Mesenchymal stem cell (in vitro differentiated cells and primary cell): ENCODE measurements at regions not wholly inside any gene's neighbourhood (a gene's known extent, or its start where the extent isn't known, plus 50 kb on each side); places are given as distances from the start of the nearest gene placed in this dataset.

Experiments
- DNase-seq: peaks from one replicate; pipeline ENCODE4 v3.0.0-alpha.2; 2013
- H2AFZ ChIP-seq: one replicate; pipeline ENCODE4 v1.6.1; 2013; ENCODE audit warnings: low read depth, mild to moderate bottlenecking, control low read depth, inconsistent platforms, low read length, moderate library complexity
- H2AK5ac ChIP-seq: 2 replicates; pipeline ENCODE4 v1.6.1; 2013; ENCODE audit warnings: low read length, moderate library complexity, mild to moderate bottlenecking, inconsistent platforms; ENCODE audit not compliant: severe bottlenecking
- H2BK120ac ChIP-seq: one replicate; pipeline ENCODE4 v1.6.1; 2013; ENCODE audit warnings: low read depth, mild to moderate bottlenecking, inconsistent platforms, low read length, moderate library complexity
- H2BK12ac ChIP-seq, 2 experiments: one replicate each; pipeline ENCODE4 v1.6.1; 2013; ENCODE audit warnings: inconsistent platforms in 2 of 2, low read length in 2 of 2, mild to moderate bottlenecking in 2 of 2, moderate library complexity in 2 of 2, control low read depth in 1 of 2
- H2BK15ac ChIP-seq: one replicate; pipeline ENCODE4 v1.6.1; 2013; ENCODE audit warnings: mild to moderate bottlenecking, low read depth, inconsistent platforms; ENCODE audit not compliant: poor library complexity, severe bottlenecking
- H2BK5ac ChIP-seq: 2 replicates; pipeline ENCODE4 v1.6.1; 2013; ENCODE audit warnings: low read depth, mild to moderate bottlenecking, low read length, control low read depth, inconsistent platforms; ENCODE audit not compliant: poor library complexity, severe bottlenecking
- H3K14ac ChIP-seq, 2 experiments: one replicate each; pipeline ENCODE4 v1.6.1; 2013; ENCODE audit warnings: inconsistent platforms in 2 of 2, low read length in 2 of 2, control low read depth in 1 of 2, mild to moderate bottlenecking in 1 of 2, moderate library complexity in 1 of 2
- H3K18ac ChIP-seq, 2 experiments: one replicate each; pipeline ENCODE4 v1.6.1; 2013; ENCODE audit warnings: inconsistent platforms in 2 of 2, low read length in 2 of 2, control low read depth in 1 of 2, low read depth in 1 of 2, mild to moderate bottlenecking in 1 of 2
- H3K23ac ChIP-seq, 2 experiments: one replicate each; pipeline ENCODE4 v1.6.1; 2013; ENCODE audit warnings: inconsistent platforms in 2 of 2, low read length in 2 of 2, mild to moderate bottlenecking in 2 of 2, moderate library complexity in 2 of 2, control low read depth in 1 of 2
- H3K27ac ChIP-seq: 2 replicates; pipeline ENCODE4 v1.5.1; 2013; ENCODE audit warnings: mild to moderate bottlenecking, moderate library complexity, low read length, control low read depth, inconsistent platforms; ENCODE audit not compliant: poor library complexity, severe bottlenecking
- H3K27me3 ChIP-seq, 2 experiments: 2 replicates each; pipeline versions ENCODE4 v1.6.1 to v1.7.0; 2013; ENCODE audit warnings: low read length in 2 of 2, mild to moderate bottlenecking in 2 of 2, moderate library complexity in 2 of 2, control low read depth in 1 of 2, inconsistent platforms in 1 of 2; ENCODE audit not compliant: control insufficient read depth in 1 of 2, insufficient read depth in 1 of 2
- H3K36me3 ChIP-seq, 2 experiments: 2 replicates each; pipeline versions ENCODE4 v1.6.1 to v1.7.0; 2013; ENCODE audit warnings: low read length in 2 of 2, control low read depth in 1 of 2, inconsistent platforms in 1 of 2, low read depth in 1 of 2, mild to moderate bottlenecking in 1 of 2; ENCODE audit not compliant: insufficient read depth in 2 of 2, control insufficient read depth in 1 of 2
- H3K4ac ChIP-seq, 2 experiments: one replicate each; pipeline ENCODE4 v1.6.1; 2013; ENCODE audit warnings: inconsistent platforms in 2 of 2, low read length in 2 of 2, mild to moderate bottlenecking in 2 of 2, moderate library complexity in 2 of 2, control low read depth in 1 of 2, low read depth in 1 of 2
- H3K4me1 ChIP-seq: 2 replicates; pipeline ENCODE4 v1.6.1; 2013; ENCODE audit warnings: low read depth, low read length, control low read depth; ENCODE audit not compliant: control insufficient read depth, insufficient read depth
- H3K4me2 ChIP-seq: 2 replicates; pipeline ENCODE4 v1.6.1; 2013; ENCODE audit warnings: low read length, mild to moderate bottlenecking, inconsistent platforms; ENCODE audit not compliant: poor library complexity, severe bottlenecking
- H3K4me3 ChIP-seq, 2 experiments: 2 replicates each; pipeline versions ENCODE4 v1.5.1 to v1.7.0; 2013; ENCODE audit warnings: low read length in 2 of 2, mild to moderate bottlenecking in 2 of 2, control low read depth in 1 of 2, low read depth in 1 of 2; ENCODE audit not compliant: insufficient read depth in 1 of 2
- H3K79me1 ChIP-seq: replicated peaks from 2 replicates; pipeline ENCODE4 v1.6.1; 2013; ENCODE audit warnings: mild to moderate bottlenecking, control low read depth, low read length, inconsistent platforms; ENCODE audit not compliant: poor library complexity, severe bottlenecking
- H3K9ac ChIP-seq: 2 replicates; pipeline ENCODE4 v1.7.0; 2013; ENCODE audit warnings: mild to moderate bottlenecking, low read length, moderate library complexity
- H3K9me3 ChIP-seq: 2 replicates; pipeline ENCODE4 v1.7.0; 2013; ENCODE audit warnings: mild to moderate bottlenecking, low read length; ENCODE audit not compliant: control insufficient read depth
- H4K8ac ChIP-seq: one replicate; pipeline ENCODE4 v1.6.1; 2013; ENCODE audit warnings: inconsistent platforms, mild to moderate bottlenecking, low read length, moderate library complexity
- H4K91ac ChIP-seq: one replicate; pipeline ENCODE4 v1.6.1; 2013; ENCODE audit warnings: mild to moderate bottlenecking, low read length, inconsistent platforms
- WGBS: methylation state at CpG from one replicate; pipeline ENCODE4 v1.1.7; 2013; ENCODE audit warnings: mixed read lengths; 5-methylcytosine and 5-hydroxymethylcytosine counted together

GRCh38 chr3:72200332-72200731 lies 415.4 kb upstream of the PROK2 start:
- Histone ChIP-seq H2AFZ (no peak overlapping the region), H3K36me3 (no peaks in the 10 kb centered on the region)
- WGBS, result 94% methylated on average over 1 of the region's 1 CpG

GRCh38 chr3:72199530-72199929 lies 414.6 kb upstream of the PROK2 start:
- Histone ChIP-seq H3K9me3 (peaks cover 17% of the 10 kb centered on the region), H4K8ac (no peak overlapping the region), H3K27me3 (peaks cover 24 to 38% of the 10 kb centered on the region in 2 experiments), H2BK12ac (no peak overlapping the region), H3K4ac (no peak overlapping the region), H4K91ac (no peak overlapping the region), H3K9ac (no peak overlapping the region), H3K4me3 (no peak overlapping the region), H3K14ac (no peak overlapping the region), H3K4me1 (no peaks in the 10 kb centered on the region), H3K4me2 (no peak overlapping the region), H3K27ac (no peak overlapping the region), H2BK120ac (no peak overlapping the region), H2BK15ac (no peak overlapping the region), H3K18ac (no peak overlapping the region), H2AK5ac (no peak overlapping the region), H2AFZ (no peak overlapping the region), H3K36me3 (no peaks in the 10 kb centered on the region), H3K23ac (no peak overlapping the region), H3K79me1 (no peaks in the 10 kb centered on the region), H2BK5ac (no peak overlapping the region)
- no peak for DNase-seq
- WGBS, result 81% methylated on average over 3 of the region's 3 CpGs

More at GRCh38 chr3:72200332-72200731, 415.4 kb upstream of the PROK2 start:
- H2AK5ac ChIP-seq, result no peak overlapping the region
- H3K14ac ChIP-seq, result no peak overlapping the region
- H3K4me1 ChIP-seq, result no peaks in the 10 kb centered on the region
- no peak overlapping the region for H3K4ac ChIP-seq
- no peak overlapping the region for H3K4me2 ChIP-seq
- no peak overlapping the region for H2BK120ac ChIP-seq
- peaks cover 28 to 41% of the 10 kb centered on the region in 2 experiments for H3K27me3 ChIP-seq
- H3K23ac ChIP-seq, result no peak overlapping the region
- H3K27ac ChIP-seq, result no peak overlapping the region
- DNase-seq, result no peak
- no peak overlapping the region for H4K8ac ChIP-seq
- no peak overlapping the region for H2BK15ac ChIP-seq
- peaks cover 17% of the 10 kb centered on the region for H3K9me3 ChIP-seq
- H2BK12ac ChIP-seq, result no peak overlapping the region
- no peak overlapping the region for H3K18ac ChIP-seq
- no peak overlapping the region for H2BK5ac ChIP-seq
- H3K9ac ChIP-seq, result no peak overlapping the region
- no peaks in the 10 kb centered on the region for H3K79me1 ChIP-seq
- no peak overlapping the region for H4K91ac ChIP-seq
- H3K4me3 ChIP-seq, result no peak overlapping the region

- 50% methylated on average over 5 of the region's 6 CpGs for WGBS
Measured at GRCh38 chr3:72196377-72196929, 411.5 kb upstream of the PROK2 start.

GRCh38 chr3:72195895-72196294 lies 410.9 kb upstream of the PROK2 start:
- Histone ChIP-seq H2BK120ac (no peak overlapping the region), H3K9me3 (peaks cover 32% of the 10 kb centered on the region), H3K4me3 (no peak overlapping the region), H3K27ac (no peak overlapping the region), H3K14ac (no peak overlapping the region), H3K4me1 (no peaks in the 10 kb centered on the region), H4K8ac (no peak overlapping the region), H2BK15ac (no peak overlapping the region), H2AFZ (no peak overlapping the region), H3K4me2 (no peak overlapping the region), H2BK5ac (no peak overlapping the region), H3K27me3 (peaks cover 3 to 36% of the 10 kb centered on the region in 2 experiments), H2BK12ac (no peak overlapping the region), H3K9ac (no peak overlapping the region), H3K23ac (no peak overlapping the region), H3K36me3 (no peaks in the 10 kb centered on the region), H3K79me1 (no peaks in the 10 kb centered on the region), H2AK5ac (no peak overlapping the region), H4K91ac (no peak overlapping the region), H3K4ac (no peak overlapping the region), H3K18ac (no peak overlapping the region)
- DNase-seq, result no peak
- WGBS, result 94% methylated on average over 3 of the region's 3 CpGs

More at GRCh38 chr3:72196377-72196929, 411.5 kb upstream of the PROK2 start:
- Histone ChIP-seq H2BK15ac (no peak overlapping the region), H4K91ac (no peak overlapping the region), H4K8ac (no peak overlapping the region), H3K4ac (no peak overlapping the region), H3K79me1 (no peaks in the 10 kb centered on the region), H3K4me2 (no peak overlapping the region), H3K9me3 (peaks cover 31% of the 10 kb centered on the region), H2AFZ (no peak overlapping the region), H2AK5ac (no peak overlapping the region), H2BK5ac (no peak overlapping the region), H3K27me3 (peaks cover 3 to 36% of the 10 kb centered on the region in 2 experiments), H3K27ac (no peak overlapping the region), H3K23ac (no peak overlapping the region), H3K14ac (no peak overlapping the region), H3K9ac (no peak overlapping the region), H3K4me1 (no peaks in the 10 kb centered on the region), H3K4me3 (no peak overlapping the region), H3K18ac (no peak overlapping the region), H2BK120ac (no peak overlapping the region), H3K36me3 (no peaks in the 10 kb centered on the region), H2BK12ac (no peak overlapping the region)
- no peak for DNase-seq
